Astrocyte (in vitro differentiated cells and primary cell): ENCODE measurements at regions not wholly inside any gene's neighbourhood (a gene's known extent, or its start where the extent isn't known, plus 50 kb on each side); places are given as distances from the start of the nearest gene placed in this dataset.

Experiments
- DNase-seq: peaks from one replicate; pipeline ENCODE4 v3.0.0-alpha.2; 2010; ENCODE audit warnings: low read depth
- FAIRE-seq: peaks from 2 replicates; lab custom pipeline; 2011; peaks lifted over from hg19 to GRCh38; lab: Jason Lieb, UNC
- H2AFZ ChIP-seq: 2 replicates; pipeline ENCODE4 v1.6.0; 2012; ENCODE audit warnings: low read depth, low read length, inconsistent platforms
- H3K27ac ChIP-seq: 2 replicates; pipeline ENCODE4 v1.5.1; 2011; ENCODE audit warnings: low read depth, low read length, inconsistent platforms
- H3K27me3 ChIP-seq: 2 replicates; pipeline ENCODE4 v1.6.0; 2011; ENCODE audit warnings: low read length, inconsistent platforms; ENCODE audit not compliant: insufficient read depth
- H3K36me3 ChIP-seq: 2 replicates; pipeline ENCODE4 v1.5.1; 2011; ENCODE audit warnings: low read length, inconsistent platforms; ENCODE audit not compliant: insufficient read depth
- H3K4me1 ChIP-seq: 2 replicates; pipeline ENCODE4 v1.5.1; 2011; ENCODE audit warnings: low read length, inconsistent platforms; ENCODE audit not compliant: insufficient read depth
- H3K4me2 ChIP-seq: 2 replicates; pipeline ENCODE4 v1.6.0; 2012; ENCODE audit warnings: low read length, inconsistent platforms
- H3K4me3 ChIP-seq: 2 replicates; pipeline ENCODE4 v1.5.1; 2011; ENCODE audit warnings: low read depth, mild to moderate bottlenecking, low read length, inconsistent platforms; ENCODE audit not compliant: insufficient read depth
- H3K79me2 ChIP-seq: 2 replicates; pipeline ENCODE4 v1.6.0; 2012; ENCODE audit warnings: mild to moderate bottlenecking, low read length, inconsistent platforms; ENCODE audit not compliant: insufficient read depth
- H3K9ac ChIP-seq: 2 replicates; pipeline ENCODE4 v1.6.0; 2012; ENCODE audit warnings: mild to moderate bottlenecking, low read length, inconsistent platforms
- H3K9me3 ChIP-seq: 2 replicates; pipeline ENCODE4 v1.5.1; 2012; ENCODE audit warnings: low read depth, mild to moderate bottlenecking, low read length, inconsistent platforms; ENCODE audit not compliant: insufficient read depth
- H4K20me1 ChIP-seq: 2 replicates; pipeline ENCODE4 v1.6.0; 2012; ENCODE audit warnings: low read length, inconsistent platforms; ENCODE audit not compliant: insufficient read depth
- H3K27ac Mint-ChIP-seq: one replicate; pipeline ENCODE4 v1.8.0; 2021; ENCODE audit warnings: mild to moderate bottlenecking, mixed read lengths; ENCODE audit not compliant: unreplicated experiment
- H3K27me3 Mint-ChIP-seq: one replicate; pipeline ENCODE4 v1.8.0; 2021; ENCODE audit warnings: low read depth, mixed read lengths; ENCODE audit not compliant: unreplicated experiment
- H3K36me3 Mint-ChIP-seq: one replicate; pipeline ENCODE4 v1.8.0; 2021; ENCODE audit warnings: low read depth, mixed read lengths; ENCODE audit not compliant: unreplicated experiment
- H3K4me1 Mint-ChIP-seq: one replicate; pipeline ENCODE4 v1.8.0; 2021; ENCODE audit warnings: low read depth, mixed read lengths; ENCODE audit not compliant: unreplicated experiment
- H3K4me3 Mint-ChIP-seq: one replicate; pipeline ENCODE4 v1.8.0; 2021; ENCODE audit warnings: mild to moderate bottlenecking, moderate library complexity, mixed read lengths; ENCODE audit not compliant: unreplicated experiment
- H3K9me3 Mint-ChIP-seq: one replicate; pipeline ENCODE4 v1.8.0; 2021; ENCODE audit warnings: mild to moderate bottlenecking, mixed read lengths; ENCODE audit not compliant: unreplicated experiment
- EZH2 ChIP-seq: IDR thresholded peaks from 2 replicates; pipeline ENCODE4 v1.6.1; 2012; ENCODE audit warnings: mild to moderate bottlenecking, low read length, inconsistent platforms; ENCODE audit not compliant: insufficient read depth
- TF ChIP-seq, protein P1 (sequence below): IDR thresholded peaks from 2 replicates; pipeline ENCODE4 v1.5.1; 2011; ENCODE audit warnings: low read depth, mild to moderate bottlenecking, inconsistent platforms, low read length, moderate library complexity; ENCODE audit not compliant: insufficient read depth

DNA sequence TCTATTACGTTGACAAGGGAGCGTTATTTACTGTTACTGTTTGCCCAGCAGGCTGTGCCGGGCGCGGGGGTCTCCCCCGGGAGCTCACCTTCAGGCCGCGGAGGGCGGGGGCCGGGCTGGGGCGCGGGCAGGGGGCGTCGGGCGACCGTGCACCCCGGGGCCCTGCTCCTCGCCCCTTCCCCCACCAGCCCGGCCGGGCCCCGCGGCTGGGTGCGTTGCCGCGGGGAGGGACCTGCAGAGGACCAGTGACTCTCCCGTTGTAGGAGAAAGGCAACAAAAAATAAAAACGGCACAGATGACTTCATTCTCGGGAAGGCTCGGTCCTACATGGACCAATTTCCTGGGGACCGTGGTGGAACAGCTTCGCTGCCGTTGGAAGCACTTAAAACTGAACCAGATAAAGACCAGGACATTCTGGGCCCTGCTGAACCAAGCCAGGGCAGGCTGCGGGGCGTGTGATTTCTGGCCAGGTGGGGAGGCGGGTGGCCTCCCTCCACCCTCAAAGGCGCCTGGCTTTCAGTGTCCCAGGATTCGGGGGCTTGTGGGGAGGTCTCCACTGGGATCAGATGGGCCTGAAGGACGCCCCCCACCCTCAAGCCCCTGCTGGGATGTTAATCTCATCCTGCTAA is 57.4 kb downstream of the IGLL1 start:
- DNase-seq: no peak
- H3K27me3 Mint-ChIP-seq: peaks cover 6% of the 10 kb centered on the region
- TF ChIP-seq, protein P1, sequence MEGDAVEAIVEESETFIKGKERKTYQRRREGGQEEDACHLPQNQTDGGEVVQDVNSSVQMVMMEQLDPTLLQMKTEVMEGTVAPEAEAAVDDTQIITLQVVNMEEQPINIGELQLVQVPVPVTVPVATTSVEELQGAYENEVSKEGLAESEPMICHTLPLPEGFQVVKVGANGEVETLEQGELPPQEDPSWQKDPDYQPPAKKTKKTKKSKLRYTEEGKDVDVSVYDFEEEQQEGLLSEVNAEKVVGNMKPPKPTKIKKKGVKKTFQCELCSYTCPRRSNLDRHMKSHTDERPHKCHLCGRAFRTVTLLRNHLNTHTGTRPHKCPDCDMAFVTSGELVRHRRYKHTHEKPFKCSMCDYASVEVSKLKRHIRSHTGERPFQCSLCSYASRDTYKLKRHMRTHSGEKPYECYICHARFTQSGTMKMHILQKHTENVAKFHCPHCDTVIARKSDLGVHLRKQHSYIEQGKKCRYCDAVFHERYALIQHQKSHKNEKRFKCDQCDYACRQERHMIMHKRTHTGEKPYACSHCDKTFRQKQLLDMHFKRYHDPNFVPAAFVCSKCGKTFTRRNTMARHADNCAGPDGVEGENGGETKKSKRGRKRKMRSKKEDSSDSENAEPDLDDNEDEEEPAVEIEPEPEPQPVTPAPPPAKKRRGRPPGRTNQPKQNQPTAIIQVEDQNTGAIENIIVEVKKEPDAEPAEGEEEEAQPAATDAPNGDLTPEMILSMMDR: no peak
- TF ChIP-seq EZH2: no peak
- Histone ChIP-seq H3K36me3 (no peaks in the 10 kb centered on the region), H2AFZ (peak overlapping the region; percentile 67), H3K27me3 (no peaks in the 10 kb centered on the region), H3K79me2 (no peaks in the 10 kb centered on the region), H3K4me3 (no peak overlapping the region), H3K4me1 (peaks cover 17% of the 10 kb centered on the region), H3K9me3 (no peaks in the 10 kb centered on the region), H3K4me2 (peak overlapping the region; percentile 88), H3K27ac (peak overlapping the region; percentile 97), H4K20me1 (no peaks in the 10 kb centered on the region), H3K9ac (peak overlapping the region; percentile 94)
- H3K4me3 Mint-ChIP-seq: no peak overlapping the region
- no peaks in the 10 kb centered on the region for H3K36me3 Mint-ChIP-seq
- peaks cover 4% of the 10 kb centered on the region for H3K4me1 Mint-ChIP-seq
- FAIRE-seq: no peak
- no peaks in the 10 kb centered on the region for H3K9me3 Mint-ChIP-seq
- peak overlapping the region; percentile 78 for H3K27ac Mint-ChIP-seq

DNA sequence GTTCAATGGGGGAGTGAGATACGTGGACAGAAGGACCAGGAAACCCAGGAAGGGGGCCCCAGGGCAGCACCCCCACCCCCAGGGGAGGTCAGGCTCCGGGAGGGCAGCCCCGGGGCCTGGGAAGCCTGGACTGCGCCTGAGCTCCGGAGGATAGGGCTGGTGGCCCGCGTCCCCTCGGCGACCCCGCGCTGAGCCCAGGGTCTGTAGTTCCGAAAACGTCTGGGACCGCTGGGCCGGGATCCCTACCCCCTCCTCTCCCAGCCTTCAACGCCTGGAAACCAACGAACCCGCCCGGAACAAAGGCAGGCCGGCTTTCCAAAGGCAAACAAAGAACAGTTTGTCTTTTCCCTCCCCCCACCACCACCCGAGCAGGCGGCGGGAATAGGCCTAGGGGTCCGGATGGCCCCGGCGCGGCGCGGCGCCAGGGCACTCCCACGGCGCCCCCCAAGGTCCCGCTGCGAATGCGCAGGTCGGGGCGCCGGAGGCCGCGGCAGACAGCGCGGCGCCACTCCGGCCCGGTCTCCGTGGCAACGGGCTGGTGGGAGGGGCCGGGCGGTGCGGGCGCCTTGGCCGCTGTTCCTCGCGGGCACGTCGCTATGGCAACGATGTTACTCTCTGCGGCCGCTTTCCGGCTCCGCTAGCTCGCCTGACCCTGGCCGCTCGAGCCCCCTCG is 58.5 kb downstream of the IGLL1 start:
- Histone ChIP-seq H3K4me3 (peak overlapping the region; percentile 47), H2AFZ (peak overlapping the region; percentile 85), H4K20me1 (no peaks in the 10 kb centered on the region), H3K9me3 (no peaks in the 10 kb centered on the region), H3K4me1 (peaks cover 17% of the 10 kb centered on the region), H3K27ac (peak overlapping the region; percentile 97), H3K4me2 (peak overlapping the region; percentile 88), H3K27me3 (no peaks in the 10 kb centered on the region), H3K9ac (peak overlapping the region; percentile 94), H3K36me3 (no peaks in the 10 kb centered on the region), H3K79me2 (no peaks in the 10 kb centered on the region)
- H3K4me1 Mint-ChIP-seq: peaks cover 4% of the 10 kb centered on the region
- peaks cover 6% of the 10 kb centered on the region for H3K27me3 Mint-ChIP-seq
- DNase-seq (peak; percentile 69), FAIRE-seq (no peak)
- H3K36me3 Mint-ChIP-seq: no peaks in the 10 kb centered on the region
- H3K27ac Mint-ChIP-seq: peak overlapping the region; percentile 98
- TF ChIP-seq, protein P1: no peak
- TF ChIP-seq EZH2: no peak
- peak overlapping the region; percentile 83 for H3K4me3 Mint-ChIP-seq
- H3K9me3 Mint-ChIP-seq: no peaks in the 10 kb centered on the region
